Activated CD8-positive, alpha-beta memory T cell treated with anti-CD3 and anti-CD28 coated beads, Interleukin-2, amount 50 U/mL, for 48 hours (primary cell): ENCODE measurements at regions not wholly inside any gene's neighbourhood (a gene's known extent, or its start where the extent isn't known, plus 50 kb on each side); places are given as distances from the start of the nearest gene placed in this dataset.
"Not testable (repeated sequence)": the region's sequence is repeated elsewhere in the genome, so short reads cannot be mapped to it uniquely, and the experiment has no call there.

Experiments
- DNase-seq: peaks from one replicate; pipeline ENCODE4 v3.0.0-alpha.2; 2020

- no peak for DNase-seq
Measured at GRCh38 chr10:113498997-113499396, 53.9 kb upstream of the HABP2 start.

- no peak for DNase-seq
Measured at GRCh38 chr10:113499806-113500205, 53.0 kb upstream of the HABP2 start.

GRCh38 chr10:113501031-113501430 lies 51.8 kb upstream of the HABP2 start:
- DNase-seq: not testable (repeated sequence)
